HEK293 (cell line): ENCODE measurements at regions not wholly inside any gene's neighbourhood (a gene's known extent, or its start where the extent isn't known, plus 50 kb on each side); places are given as distances from the start of the nearest gene placed in this dataset.

Source experiments
- CTCF ChIP-seq: fragments of 450-650 bp; formaldehyde crosslinking; IDR thresholded peaks from 2 replicates; pipeline ENCODE4 v1.5.1; 2016; ENCODE audit warnings: missing biosample characterization, missing genetic modification characterization
- GLIS1 ChIP-seq: fragments of 450-650 bp; formaldehyde crosslinking; IDR thresholded peaks from 2 replicates; pipeline ENCODE4 v1.5.1; 2016; ENCODE audit warnings: missing biosample characterization, missing genetic modification characterization
- ZNF114 ChIP-seq: fragments of 450-650 bp; formaldehyde crosslinking; IDR thresholded peaks from 2 replicates; pipeline ENCODE4 v1.5.0; 2017; ENCODE audit warnings: missing biosample characterization, missing genetic modification characterization

DNA sequence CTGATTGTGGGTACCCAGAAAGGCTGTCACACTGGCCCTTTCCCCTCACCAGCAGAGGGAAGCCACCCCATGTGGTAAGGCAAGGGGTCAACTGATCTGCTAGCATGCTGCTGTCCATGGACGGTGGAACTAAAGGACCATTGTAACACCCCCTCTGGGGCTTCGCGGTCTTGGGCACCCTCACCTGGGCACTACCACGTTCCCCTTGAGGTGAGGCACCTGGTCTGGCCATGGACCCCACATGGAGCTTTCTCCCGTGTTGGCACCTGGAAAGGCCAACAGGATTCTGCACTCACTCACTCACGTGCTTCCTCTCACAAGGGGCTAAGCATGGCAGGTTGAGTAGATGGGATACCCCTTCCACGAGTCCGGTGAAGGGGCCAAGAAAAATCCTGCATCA lies 72.0 kb upstream of the RFX3 start:
- no peak for TF ChIP-seq CTCF (tag by site-specific recombination)
- no peak for TF ChIP-seq ZNF114
- TF ChIP-seq GLIS1 (tag by site-specific recombination), result no peak
